ENCODE measurements at regions not wholly inside any gene's neighbourhood (a gene's known extent, or its start where the extent isn't known, plus 50 kb on each side); places are given as distances from the start of the nearest gene placed in this dataset.

- no peak for DNase-seq
These were observed 56.4 kb downstream of the NEUROD6 start for GRCh38 chr7:31284106-31284505.

GRCh38 chr7:31271641-31272405 is 68.7 kb downstream of the NEUROD6 start:
- DNase-seq, result no peak

GRCh38 chr7:31267486-31267885 is 73.0 kb downstream of the NEUROD6 start:
- DNase-seq, result no peak

- DNase-seq, result no peak
These were observed 77.2 kb downstream of the NEUROD6 start for GRCh38 chr7:31263338-31263737.

DNA sequence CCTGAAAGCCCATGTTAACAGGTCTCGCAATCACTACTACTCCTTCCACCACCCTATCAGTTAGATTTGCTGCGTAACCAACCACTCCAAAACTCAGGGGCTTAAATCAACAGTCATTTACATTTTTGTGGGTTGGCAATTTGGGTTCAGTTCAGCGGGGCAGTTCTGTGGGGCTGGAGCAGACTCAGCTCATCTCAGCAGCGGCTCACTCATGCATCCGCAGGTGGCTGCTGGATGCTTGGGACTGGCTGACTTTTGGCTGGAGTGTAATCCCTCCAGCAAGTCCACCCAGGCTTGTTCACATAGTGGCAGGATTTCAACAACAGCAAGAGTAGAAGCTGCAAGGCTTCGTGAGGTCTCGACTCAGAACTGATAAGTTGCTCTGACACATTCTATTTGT is 79.2 kb downstream of the NEUROD6 start:
- no peak for DNase-seq

- DNase-seq, result no peak
These were observed 79.7 kb downstream of the NEUROD6 start for GRCh38 chr7:31260851-31261250.

- DNase-seq, result no peak
These were observed 82.1 kb downstream of the NEUROD6 start for GRCh38 chr7:31258391-31258790.

DNA sequence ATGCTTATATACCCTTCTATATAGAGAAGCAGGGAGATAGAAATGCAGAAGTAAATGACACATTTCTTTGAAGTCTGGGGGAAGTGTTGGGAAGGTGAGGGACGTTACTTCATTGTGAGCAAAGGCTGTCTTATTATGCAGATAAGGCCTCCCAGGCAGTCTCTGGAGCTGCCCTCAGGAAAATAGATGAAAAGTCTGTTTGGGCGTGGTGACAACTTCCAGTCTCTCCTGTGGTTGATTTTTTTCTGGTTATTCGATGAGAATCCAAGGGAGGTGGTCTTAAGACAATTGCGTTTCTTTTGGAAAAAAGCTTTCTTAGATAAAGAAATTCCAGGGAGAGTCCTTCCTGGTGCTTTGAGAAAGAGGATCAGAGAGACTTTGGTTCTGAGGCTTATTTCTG is 84.0 kb downstream of the NEUROD6 start:
- DNase-seq, result no peak

DNA sequence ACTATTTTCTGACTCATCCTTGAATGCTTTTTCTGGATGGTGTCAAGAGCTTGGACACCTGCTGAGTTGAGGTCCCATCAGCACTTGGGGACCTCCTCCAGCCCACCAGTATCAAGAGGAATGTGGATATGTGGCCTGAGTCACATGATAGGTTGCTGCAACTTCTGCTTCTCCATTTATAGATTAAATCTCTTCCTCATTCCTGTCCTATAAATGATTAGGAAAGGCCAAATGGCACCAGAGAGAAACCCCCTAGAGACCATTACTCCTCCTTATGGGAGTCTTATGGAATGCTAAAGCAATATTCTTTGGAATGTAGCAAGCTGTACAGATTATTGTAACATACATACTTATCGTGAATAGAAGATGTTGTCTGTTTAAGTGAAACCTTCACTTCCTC is 85.6 kb downstream of the NEUROD6 start:
- DNase-seq, result no peak

DNA sequence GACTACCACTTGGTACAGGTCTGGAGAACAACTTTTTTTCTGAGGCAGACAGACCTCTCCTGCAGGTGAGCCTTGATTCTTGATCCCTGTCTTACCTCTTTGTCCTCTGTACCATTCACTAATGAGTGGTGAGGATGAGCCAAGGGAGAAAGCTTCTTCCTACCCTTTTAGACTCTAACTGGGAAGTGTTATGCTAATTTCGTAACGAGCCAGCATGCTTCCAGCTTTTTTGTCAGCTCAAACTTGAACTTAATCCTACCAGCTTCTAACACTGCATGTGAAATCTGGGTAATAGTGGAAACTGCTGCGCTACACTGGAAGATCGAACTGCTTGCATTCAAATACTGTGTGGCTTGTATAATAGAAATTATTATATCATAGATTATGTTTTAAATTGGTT is 87.0 kb downstream of the NEUROD6 start:
- no peak for DNase-seq

DNA sequence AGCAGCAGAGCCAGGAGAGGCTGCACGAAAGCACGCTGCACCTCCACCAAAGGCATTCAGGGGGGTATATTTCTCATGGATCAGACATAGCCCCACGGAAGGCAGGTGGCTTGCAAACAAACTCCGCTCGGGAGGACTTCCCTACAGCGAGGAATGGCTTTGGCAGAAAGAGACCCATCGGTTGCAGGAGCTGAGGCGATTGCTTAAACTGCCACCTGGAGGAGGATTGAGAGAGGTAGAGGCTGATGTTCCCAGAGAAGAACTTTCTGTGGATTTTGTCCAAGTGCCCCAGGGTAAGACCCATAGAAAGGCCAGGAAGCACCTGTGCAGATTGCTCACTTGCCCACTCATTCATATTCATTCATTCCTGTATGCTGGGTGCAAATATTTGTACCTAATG is 89.1 kb downstream of the NEUROD6 start:
- no peak for DNase-seq

- no peak for DNase-seq
These were observed 90.9 kb downstream of the NEUROD6 start for GRCh38 chr7:31249671-31250070.

- no peak for DNase-seq
These were observed 103.7 kb downstream of the NEUROD6 start for GRCh38 chr7:31236868-31237267.

DNA sequence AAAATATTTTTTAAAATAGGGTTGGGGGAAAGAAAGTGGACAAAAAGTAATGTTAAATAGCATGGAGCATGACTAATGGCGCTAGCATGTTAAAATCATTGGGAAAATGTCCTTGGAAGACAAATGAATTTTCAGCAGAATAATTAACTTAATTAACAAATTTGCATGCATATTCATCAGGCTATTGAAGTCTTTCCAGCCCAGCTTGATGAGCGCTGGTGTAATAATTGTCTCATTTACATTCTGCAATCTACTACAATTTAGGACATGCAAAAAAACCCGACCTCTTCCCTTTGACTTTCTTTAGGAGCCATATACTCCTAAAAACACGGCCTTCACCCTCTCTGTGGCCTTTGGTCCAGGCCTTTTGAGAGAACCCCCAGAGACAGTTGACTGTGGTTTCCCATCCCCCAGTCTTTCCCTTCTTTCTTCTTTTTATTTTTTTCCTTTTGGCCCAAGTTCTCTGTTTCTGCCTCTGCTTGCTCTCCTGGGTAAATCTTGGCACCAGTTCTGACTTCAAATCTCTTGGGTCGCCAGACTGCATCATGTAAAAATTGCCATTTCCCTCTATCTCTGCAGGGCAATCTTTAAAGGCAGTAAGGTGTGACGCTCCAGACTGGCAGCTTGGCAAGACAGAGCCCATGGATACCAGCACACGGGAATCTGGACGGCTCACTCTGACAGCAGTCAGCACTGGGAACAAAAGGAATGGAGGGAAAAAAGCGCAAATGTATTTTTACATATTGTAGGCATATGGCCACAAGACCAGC is 105.5 kb downstream of the NEUROD6 start:
- no peak for DNase-seq

GRCh38 chr7:31228957-31229356 is 111.6 kb downstream of the NEUROD6 start:
- no peak for DNase-seq

GRCh38 chr7:31214751-31215150 is 125.8 kb downstream of the NEUROD6 start:
- no peak for DNase-seq

DNA sequence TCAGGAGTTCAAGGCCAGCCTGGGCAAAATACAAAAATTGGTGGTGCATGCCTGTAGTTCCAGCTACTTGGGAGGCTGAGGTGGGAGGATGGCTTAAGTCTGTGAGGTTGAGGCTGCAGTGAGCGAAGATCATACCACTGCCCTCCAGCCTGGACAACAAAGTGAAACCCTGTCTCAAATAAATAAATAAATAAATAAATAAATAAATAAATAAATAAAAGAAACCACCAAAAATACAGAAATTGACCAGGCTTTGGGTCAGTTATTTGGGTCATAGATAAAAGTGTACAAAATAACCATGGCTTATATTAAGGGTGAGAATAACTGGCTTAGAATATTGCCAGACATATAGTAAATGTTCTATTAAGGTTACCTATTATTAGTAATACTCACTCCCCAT is 129.2 kb downstream of the NEUROD6 start:
- DNase-seq, result no peak

DNA sequence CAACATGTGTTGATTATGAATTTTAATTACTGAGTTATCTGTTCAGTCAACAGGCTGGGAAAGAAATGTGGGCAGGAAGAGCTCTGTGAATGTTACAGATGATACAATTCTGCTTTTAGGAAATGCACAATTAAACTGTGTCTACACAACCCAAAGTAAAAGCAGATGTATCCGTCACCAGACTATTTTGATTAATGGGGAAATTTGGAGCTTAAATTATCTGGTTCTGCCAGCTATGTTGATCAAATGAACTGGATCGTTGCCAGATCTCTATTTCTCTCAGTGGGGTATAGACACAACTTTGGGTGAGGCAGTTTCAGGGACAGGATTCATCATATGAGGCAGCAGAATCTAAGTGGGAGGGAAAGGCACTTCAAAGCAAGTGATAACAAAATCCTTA is 136.5 kb downstream of the NEUROD6 start:
- no peak for DNase-seq

- DNase-seq, result no peak
These were observed 137.0 kb downstream of the NEUROD6 start for GRCh38 chr7:31203551-31203950.

GRCh38 chr7:31202801-31203200 is 137.7 kb downstream of the NEUROD6 start:
- no peak for DNase-seq

DNA sequence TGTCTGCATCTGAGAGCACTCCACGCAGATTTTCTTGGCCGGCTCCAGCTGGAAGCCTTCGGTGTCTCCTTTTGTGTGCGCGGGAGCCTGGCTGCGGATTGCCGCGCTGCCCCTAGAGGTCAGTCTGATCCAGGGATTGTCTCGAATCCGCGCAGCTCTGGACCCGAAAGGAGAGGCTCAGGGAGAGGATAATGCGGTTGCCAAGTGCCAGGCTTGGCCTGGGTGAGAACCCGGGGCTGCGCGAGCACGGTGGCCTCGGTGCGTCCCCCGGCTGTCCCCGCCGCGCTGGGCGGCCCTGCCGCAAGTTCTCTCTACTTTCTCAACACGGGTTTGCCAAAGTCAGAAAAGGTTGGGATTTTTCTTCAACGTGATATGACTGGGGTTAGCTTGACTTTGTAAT is 140.9 kb downstream of the ADCYAP1R1 start:
- DNase-seq, result peak in 1 of 2 donors; percentile 4

- no peak for DNase-seq
These were observed 138.8 kb downstream of the ADCYAP1R1 start for GRCh38 chr7:31190906-31191305.

GRCh38 chr7:31186202-31186601 is 134.1 kb downstream of the ADCYAP1R1 start:
- no peak for DNase-seq

- DNase-seq, result no peak
These were observed 123.6 kb downstream of the ADCYAP1R1 start for GRCh38 chr7:31175672-31176071.

GRCh38 chr7:31171984-31172383 is 119.9 kb downstream of the ADCYAP1R1 start:
- no peak for DNase-seq
